Activated CD4-positive, alpha-beta T cell treated with anti-CD3 and anti-CD28 coated beads, Interleukin-2, Interleukin-6, amounts not matched to agents 100 ng/mL and 50 ng/mL, durations not matched to agents 16 hours and 8 hours (primary cell): ENCODE measurements at regions not wholly inside any gene's neighbourhood (a gene's known extent, or its start where the extent isn't known, plus 50 kb on each side); places are given as distances from the start of the nearest gene placed in this dataset.
"Not testable (repeated sequence)": the region's sequence is repeated elsewhere in the genome, so short reads cannot be mapped to it uniquely, and the experiment has no call there.

ENCODE experiments used
- DNase-seq: peaks from one replicate; pipeline ENCODE4 v3.0.0-alpha.2; 2020

DNA sequence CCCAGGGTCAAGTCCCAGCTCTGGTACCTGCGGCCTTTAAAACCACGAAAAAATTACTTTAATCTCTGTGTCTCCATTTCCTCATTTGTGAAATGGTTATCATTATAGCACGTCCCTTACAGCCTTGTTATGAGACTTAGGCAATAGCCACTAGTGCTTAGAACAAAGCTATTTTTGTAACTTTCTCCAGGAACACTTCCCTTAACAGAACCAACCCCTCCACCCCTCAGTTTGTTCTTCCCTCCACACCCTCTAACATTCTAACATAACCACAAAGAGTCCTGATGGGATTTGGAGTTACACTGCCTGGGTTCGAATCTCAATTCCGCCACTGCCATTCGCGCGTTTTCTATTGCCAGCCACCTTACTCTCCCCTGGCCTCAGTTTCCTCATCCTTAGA lies 2777.4 kb upstream of the TPTE start:
- DNase-seq: not testable (repeated sequence)

DNA sequence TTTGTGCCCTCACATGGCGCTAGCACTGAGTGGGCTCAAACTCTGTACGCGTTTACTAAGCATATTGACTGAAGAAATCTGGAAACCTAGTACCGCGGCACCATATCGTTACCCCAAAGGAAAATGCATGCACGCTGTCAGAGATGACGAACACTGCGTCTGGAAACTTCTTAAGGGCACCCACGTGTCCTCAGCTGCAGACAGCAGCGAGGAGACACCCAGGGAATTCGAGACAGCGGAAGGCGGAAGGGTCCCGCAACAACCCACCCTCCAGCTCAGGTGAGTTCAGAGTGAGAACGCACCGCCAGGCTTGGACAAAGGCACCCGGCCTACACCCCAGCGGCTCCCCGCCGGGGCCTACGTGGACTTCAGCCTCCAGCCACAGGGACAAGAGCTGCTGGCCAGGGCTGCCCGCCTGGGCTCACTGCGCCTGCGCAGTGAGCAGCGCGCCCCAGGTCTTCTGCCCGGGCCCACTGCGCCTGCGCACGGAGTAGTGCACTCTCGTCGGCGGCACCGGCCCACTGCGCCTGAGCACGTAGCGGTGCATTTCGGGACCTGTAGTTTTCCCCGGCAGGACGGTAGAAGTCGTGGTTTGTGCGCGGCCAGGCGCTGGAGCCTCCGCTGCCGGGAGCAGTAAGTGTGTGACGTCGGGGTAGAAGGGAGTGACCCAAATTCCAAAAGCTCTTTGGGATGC lies 2776.8 kb upstream of the TPTE start:
- DNase-seq: not testable (repeated sequence)

DNA sequence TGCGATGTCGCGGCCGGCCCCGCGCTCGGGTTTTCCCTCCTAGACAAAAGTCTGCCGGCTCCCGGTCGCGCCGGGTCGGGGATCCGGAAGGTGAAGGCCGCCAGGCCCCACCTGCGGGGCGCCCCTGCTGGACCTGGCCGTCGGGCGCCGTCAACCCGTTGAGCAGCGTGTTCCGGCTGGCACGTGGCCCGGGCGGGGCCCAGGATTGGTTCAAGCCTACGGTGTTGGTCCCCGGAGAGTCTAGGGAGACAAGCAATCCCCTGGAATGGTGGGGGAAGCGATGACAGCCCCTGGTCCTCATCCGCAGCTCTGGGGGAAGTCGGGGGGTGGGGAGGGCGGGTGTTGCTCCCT lies 2776.3 kb upstream of the TPTE start:
- not testable (repeated sequence) for DNase-seq

DNA sequence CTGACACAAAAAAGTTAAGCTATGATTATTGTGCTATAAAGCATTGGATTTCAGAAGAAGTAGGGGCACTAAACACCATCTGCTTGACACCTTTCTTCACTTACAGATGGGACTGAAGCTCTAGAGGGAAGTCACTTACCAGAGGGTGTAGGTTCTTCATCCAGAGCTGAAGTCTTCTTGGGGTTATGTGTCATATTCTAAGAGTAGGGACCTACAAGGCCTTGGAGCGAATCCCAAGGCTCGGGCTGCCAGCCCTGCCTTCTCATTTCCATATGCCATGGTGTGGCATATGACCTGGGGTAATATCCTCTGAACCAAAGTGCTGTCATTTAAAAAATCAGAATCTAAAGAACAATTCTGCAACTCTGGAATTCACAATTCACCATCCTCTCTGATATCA lies 2773.4 kb upstream of the TPTE start:
- not testable (repeated sequence) for DNase-seq

DNA sequence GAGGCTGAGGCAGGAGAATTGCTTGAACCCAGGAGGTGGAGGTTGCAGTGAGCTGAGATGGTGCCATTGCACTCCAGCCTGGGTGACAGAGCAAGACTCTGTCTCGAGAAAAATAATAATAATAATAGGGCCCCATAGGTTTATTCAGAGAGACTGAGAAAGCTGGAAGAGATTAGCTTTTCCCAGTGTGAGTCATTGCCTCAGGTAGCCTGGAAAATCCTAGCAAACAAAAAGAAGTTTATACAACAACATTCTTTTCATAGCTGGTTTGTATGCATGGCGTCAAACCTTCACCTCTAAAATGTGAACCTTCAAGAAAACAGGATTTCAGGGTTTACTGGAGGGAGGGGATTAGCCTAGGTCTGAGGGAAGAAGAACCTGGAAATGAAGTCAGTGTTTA lies 2768.8 kb upstream of the TPTE start:
- not testable (repeated sequence) for DNase-seq

DNA sequence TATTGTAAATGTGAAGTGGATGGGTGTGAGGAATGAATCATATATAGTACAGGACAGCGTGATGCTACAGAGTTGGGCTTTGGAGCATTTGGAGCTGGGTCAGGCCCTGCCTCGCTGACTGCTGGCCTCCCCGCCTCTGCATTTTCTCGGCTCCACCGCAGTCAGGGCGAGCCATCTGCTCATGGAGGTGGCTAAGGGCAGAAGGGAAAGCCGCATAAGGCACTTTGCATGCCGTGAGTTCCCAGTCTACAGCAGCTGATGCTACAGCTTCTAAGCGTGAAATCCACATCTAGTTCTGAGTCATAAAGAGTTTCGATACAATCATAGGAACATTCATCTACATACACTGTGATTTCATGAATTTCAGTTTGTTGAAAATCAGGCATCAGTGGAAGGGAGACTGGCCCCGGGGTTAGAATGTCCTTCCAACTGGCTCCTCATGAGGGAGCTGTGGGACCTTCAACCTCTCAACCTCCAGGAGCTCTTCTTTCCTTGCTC lies 2768.0 kb upstream of the TPTE start:
- DNase-seq: peak; percentile 33

DNA sequence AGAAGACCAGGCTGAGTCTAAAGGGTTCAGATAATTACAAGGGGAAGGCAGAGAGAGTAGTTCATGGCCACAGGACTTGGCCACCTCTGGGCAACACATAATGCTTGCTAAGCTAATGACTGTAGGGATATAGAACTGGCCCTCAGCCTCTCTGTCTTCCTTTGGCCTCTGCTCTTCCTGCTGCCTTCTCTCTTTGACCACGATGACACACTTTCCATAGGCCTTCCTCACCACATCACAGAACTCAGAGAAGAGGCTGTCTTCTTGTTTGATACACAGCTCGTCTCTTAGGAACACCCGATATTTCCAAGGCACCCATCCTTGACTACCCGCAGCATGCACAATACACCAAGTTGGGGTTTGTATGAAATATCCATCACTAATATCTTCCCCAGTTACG lies 2751.4 kb upstream of the TPTE start:
- DNase-seq: not testable (repeated sequence)

DNA sequence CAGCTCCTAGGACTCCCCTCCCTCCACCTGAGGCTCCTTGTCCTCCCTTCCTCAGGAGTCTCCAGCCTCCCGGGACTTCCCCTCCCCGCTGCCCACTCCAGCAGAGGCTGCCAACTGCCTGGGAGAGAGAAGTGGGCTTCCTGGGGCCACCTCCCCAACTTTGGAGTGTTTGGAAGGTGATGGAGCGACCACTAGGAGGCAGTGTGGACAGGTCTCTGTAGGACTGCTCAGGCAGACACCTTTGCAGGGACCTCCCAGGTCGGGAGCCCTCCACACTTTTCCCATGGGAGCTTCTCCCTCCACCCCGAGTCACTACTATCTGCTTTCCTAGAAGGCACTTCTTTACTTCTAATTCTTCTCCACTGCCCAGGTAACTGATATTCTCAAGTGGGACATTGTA lies 2747.2 kb upstream of the TPTE start:
- DNase-seq: not testable (repeated sequence)

DNA sequence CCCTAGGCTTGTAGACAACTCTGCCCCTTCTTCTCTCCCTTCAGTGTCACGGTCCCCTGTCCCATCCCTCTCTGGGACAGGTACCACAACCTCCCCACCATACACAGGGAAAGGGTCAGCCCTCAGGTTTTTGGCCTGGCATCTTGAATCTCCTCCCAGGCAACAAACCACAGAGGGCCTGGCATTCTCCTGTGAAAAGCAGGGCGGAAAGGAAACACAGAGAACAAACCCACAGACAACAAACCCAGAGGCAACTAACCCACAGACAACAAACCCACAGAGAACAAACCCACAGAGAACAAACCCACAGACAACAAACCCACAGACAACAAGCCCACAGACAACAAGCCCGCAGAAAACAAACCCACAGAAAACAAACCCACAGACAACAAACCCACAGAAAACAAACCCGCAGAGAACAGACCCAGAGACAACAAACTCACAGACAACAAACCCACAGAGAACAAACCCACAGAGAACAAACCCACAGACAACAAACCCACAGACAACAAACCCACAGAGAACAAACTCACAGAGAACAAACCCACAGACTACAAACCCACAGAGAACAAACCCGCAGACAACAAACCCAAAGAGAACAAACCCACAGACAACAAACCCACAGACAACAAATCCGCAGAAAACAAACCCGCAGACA lies 2745.9 kb upstream of the TPTE start:
- peak; percentile 1 for DNase-seq

DNA sequence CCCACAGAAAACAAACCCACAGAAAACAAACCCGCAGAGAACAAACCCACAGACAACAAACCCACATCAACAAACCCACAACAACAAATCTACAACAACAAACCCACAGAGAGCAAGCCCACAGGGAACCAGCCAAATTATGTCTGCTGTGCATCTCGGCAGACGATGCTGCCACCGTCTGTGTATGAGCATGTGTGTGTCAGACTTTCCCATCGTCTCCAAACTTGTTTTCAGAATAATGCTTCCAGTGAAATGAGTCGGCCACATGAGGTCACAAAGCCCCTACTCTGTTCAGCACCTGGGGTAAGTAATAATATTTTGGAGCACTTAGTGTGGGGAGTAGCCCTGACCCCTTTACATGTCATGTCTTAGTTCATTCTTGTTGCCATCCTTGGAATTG lies 2745.3 kb upstream of the TPTE start:
- DNase-seq: not testable (repeated sequence)

DNA sequence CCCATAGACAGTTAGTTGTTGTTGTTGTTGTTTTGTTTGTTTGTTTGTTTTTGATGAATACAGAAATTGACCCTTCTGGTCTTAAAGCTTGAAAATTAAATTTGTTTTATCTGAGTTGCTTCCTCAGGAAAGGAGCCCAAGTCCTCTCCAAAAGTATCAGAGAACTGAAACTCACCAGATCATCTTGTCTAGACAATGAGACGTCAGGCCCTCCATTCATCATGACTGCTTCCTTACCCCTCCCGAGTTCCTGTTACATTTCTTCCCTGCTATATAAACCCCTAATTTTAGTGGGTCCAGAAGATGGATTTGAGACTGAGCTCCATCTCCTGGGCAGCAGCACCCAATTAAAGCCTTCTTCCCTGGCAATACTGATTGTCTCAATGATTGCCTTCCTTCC lies 2744.8 kb upstream of the TPTE start:
- DNase-seq: not testable (repeated sequence)

DNA sequence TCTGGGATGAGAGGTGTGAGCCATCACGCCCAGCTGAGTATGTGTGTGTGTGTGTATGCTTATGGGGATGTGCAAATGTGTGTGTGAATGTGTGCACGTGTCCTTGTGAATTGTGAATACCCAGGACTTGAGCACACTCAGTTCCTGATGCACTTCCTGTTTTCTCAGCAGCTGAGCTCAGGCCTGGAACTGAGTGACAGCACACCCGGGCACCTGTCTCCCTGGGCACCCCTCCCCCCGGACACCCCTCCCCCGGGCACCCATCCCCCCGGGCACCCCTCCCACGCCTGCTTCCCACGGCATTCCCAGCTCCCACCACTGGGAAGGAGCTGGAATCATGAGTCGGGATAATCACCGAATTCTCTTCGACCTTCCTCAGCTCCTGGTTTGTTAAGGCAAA lies 2744.1 kb upstream of the TPTE start:
- not testable (repeated sequence) for DNase-seq

DNA sequence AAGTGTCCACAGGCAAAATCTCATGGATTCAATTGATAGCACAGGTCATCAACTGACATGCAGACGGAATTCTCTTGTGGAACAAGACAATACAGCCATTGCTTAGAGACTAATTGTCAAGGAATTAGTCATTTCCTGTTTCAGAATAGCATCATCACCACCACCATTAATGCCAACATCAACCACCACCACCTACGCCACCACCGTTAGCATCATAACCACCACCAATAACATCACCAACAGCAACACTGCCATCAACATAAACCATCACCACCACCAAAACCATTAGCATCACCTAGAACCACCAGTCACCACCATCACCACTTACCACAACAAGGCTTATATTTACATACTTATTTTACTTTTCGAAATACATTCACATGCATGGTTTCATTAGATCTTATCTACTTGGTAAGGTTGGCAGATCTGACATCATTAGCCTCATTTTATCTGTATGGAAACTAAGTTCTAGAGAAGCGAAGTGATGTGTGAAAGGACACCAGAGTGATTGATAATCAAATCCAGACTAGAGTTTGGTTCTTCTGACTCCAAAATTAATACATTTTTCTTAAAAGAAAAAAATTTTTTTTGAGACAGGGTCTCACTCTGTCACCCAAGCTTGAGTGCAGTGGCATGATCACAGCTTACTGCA lies 2733.8 kb upstream of the TPTE start:
- DNase-seq: not testable (repeated sequence)

DNA sequence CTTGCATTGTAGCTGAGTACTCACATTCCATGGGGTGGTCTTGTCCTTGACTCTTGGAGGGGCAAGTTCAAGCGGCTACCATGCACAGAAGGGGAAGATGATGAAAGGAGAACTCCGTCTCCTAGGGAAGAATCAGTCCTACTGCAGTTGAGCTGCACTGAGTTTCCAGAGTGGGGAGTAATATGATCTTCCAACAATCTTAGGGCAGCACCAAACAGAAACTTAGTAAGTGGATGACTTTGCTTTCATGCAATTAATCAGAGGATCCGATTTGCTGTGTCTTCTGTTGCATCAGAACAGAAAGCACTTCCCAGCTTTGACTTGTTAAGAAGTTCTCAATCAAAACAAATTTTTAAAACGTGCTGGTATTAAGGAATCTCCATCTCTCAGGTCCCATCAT lies 2727.6 kb upstream of the TPTE start:
- DNase-seq: not testable (repeated sequence)

DNA sequence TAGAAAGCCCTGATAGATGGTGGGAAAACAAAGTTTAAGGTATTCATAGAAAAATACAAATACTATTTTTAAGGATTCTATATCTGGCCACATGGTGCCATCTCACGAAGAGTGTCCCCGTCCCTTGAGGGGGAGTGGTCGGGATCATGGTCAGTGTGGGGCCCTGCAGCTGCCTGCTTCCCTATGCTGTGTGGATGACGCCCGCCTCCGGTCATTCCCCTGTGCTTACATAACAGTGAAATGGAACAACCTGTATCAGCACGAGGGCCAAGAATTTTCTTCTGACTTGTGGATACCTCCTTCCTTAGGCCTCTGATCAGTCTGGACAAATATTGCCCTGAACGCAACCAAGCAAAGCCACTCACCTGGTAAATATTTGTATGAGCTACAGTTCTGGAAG lies 2724.1 kb upstream of the TPTE start:
- not testable (repeated sequence) for DNase-seq

DNA sequence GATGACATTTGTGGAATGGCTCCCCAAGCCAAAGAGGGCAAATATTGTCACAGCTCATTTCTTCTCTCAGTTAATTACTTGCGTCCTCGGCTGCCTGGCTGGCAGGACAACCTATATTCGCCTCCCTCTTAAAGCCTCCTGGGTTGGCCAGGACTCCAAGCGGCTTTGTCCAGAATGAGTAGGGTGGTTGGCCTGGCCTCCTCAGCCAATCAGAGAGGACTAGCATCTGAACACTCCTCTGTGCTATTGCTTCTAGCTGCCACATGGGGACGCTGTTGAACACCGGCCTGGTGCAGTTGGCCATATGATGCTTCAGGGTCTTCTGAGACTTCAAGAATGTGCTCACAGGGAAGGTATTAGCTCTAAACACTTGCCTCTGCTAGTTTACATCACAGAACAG lies 2722.9 kb upstream of the TPTE start:
- DNase-seq: not testable (repeated sequence)

DNA sequence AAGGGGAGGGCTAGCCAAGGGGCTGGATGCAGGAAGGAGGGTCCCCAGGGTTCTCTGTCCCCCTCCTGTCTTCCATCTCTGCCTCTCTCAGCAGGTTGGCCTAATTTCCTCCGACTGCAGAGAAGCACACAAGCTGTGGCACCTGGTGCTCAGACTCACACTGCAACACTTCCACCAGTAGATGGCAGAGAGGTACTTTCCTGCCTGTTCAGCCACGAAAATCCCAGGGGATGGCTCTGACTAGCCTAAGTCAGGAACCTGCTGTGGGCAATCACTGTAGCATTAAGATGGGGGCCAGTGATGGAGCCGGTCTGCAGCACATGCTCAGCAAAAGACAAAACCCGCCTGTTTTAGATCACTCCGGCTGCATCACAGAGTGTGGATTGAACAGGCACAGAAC lies 2721.7 kb upstream of the TPTE start:
- DNase-seq: not testable (repeated sequence)

DNA sequence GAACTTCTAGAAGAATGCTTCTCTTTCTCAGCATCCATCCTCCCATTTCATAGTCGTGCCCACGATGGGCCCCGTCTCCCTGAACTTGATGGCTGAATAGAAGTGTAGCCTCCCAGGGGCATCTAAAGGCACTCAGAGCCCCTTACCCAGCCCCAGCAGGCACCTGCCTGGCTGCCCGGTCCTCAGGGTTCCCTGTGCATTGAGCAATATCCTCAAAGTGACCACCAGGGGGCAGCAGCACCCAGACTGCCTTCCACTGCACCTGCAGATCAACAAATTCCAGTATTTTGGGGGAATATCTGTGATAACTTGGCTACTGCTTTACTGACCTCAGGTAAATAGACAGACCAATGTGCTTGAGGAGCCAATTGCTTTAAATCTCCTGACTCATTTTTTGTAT lies 2707.9 kb upstream of the TPTE start:
- DNase-seq: not testable (repeated sequence)

DNA sequence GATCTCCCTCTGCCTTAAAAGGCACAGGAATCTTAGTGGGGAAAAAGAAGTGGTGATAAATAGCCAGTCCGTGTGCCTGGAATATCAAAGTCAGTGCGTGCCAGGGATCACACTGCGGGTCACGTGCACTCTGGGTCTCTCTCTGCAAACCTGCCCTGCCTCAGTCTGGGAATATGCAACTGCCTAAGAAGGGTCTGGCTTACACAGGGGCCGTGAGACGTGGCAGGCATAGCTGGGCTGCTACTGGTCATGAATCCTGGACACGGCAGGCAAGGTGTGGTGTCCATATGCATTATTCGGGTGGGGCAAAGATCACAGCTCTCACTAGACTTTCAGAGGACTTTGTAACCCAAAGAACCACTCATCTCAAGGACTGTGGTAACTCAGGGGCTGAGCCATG lies 2704.4 kb upstream of the TPTE start:
- not testable (repeated sequence) for DNase-seq

DNA sequence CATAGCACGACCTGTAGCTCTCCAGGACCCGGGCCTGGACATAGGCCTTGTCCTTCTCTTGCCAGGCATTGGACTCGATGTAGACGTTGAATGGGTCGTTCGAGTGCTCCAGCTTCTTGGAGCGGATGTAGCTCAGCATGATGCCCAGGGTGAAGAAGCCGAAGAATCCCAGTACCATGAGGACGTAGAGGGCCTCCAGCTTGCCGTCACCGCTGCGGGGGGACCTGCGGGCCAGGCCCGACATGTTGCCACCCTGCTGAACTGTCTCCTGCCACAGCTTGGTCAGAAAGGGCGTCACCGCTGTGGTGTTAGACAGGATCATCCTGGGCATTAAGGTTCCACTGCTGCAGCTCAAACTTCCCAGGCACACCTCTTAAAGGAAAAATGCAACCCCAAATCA lies 2702.1 kb upstream of the TPTE start:
- DNase-seq: not testable (repeated sequence)

DNA sequence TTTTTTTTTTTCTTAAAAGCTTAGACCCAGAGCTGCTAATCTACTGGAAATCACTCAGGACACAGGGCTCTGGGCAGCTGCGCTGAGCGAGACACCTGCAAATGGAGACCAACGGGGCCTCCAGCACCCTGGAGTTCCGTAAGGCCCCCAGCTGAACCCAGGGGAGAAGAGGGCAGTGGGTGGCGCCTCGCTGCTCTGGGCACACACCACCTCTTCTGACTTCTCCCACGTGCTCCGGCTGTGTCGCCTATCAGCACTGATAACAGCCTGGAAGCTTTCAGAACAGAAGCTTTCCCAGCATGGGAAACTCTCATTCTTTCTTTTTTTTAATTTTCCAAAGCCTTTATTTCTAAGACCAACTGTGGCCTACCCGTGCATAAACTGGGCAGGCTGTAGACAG lies 2695.8 kb upstream of the TPTE start:
- not testable (repeated sequence) for DNase-seq

DNA sequence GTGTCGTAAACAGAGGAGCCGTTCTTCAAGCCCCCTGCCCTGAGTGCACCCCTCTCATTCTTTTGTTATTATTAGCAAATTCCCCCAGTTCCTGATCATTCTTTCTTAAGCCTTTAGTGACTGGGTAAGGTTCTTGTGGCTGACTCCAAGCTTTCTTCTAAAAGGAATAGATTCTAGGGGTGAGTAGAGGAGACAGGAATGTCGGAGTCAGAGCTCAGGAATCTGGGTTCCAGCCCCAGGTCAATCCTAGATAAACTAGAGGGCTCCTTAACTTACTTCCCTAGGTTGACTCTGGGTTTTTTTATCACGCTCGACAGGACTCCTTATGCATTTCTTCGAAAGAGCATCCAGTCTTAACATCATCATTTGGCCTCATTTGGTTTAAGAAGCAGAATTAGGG lies 2695.2 kb upstream of the TPTE start:
- not testable (repeated sequence) for DNase-seq

DNA sequence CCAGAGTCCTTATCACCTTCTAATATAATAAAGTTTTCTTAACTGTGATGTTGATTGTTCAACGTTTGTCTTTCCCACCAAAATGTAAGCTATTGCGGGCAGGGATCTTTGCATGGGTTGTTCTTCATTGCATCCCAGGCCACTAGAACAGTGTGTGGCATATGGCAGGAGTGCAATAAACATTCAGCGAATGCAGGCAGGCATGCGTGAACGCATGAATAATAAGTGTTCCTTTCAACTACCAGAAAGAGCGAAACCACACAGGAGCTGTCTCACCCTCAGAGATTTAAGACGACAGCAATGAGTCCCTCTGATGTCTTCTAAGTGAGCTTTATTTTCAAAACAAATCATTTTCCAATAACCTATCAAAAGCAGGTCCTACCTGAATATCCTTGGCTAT lies 2693.1 kb upstream of the TPTE start:
- DNase-seq: not testable (repeated sequence)

DNA sequence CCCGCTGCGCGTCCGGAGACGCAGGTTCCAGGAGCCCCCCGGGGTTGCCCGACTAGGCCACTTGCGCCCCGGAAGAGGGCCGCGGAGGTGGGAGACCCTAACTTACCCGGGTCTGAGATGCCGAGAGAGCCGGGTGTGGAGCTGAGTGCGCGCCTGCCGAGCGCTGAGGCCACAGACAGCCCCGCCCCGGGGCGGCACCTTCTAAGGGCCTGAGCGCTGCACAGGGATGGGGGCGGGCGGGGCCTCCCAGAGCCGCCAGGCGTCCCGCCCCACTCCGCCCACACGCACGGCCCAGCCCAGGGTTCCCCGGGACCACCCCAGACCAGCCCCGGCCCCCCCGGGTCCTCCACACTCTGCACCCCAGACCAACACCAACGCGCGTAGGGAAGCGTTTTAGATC lies 2692.0 kb upstream of the TPTE start:
- DNase-seq: not testable (repeated sequence)
